ENCODE measurements at regions not wholly inside any gene's neighbourhood (a gene's known extent, or its start where the extent isn't known, plus 50 kb on each side); places are given as distances from the start of the nearest gene placed in this dataset.

DNA sequence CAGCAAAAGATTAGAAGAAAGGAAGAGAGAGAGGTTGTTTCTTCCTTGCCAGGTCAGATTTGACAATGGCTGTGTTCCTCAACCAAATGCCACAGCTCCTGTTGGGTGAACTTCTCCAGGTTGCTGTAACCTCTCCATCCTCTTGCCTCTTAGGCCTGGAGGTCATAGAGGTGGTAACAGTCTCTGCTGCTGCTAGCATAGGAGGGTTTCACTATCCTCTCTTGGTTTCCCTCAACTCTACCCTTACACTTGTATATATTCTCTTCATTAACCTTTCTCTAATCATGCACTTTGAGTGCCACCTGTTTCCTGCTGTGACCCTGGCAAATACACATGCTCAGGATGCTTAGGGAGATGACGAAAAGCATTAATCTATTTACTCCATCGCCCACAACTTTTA, 67.7 kb upstream of the HIF1A start:
- no peak for DNase-seq

DNA sequence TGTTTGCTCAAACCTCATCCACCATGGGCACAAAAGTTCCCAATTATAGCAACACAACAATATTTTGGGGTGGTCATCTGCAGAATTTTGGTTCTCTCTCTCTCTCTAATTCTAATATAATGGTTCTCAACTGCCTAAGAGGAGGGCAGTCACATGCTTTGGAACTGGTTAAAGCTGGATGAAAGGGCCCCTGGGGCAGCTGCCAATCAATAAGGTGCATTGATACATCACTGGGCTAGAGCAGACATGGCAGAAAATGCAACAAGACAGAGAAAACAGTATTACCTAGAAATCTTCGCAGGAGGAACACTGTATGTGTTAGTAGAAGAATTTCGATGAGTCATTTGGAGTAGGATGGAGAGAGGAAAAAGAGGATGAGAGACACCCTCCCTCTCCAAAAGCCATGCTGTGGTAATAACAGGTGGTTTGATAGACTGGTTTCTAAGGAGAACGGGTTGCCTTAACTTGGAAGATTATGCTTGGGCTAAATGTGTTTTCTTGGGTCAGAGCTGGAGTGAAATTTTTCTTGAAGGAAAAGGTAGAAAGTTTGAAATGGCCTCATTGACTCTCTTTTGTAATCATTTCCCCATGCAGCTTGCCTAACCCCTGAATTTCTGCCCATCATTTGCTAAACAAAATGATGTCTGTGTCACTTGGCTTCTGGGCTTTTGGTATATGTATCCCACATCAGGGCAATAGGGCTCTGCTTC, 67.1 kb upstream of the HIF1A start:
- peak; percentile 55 for DNase-seq

DNA sequence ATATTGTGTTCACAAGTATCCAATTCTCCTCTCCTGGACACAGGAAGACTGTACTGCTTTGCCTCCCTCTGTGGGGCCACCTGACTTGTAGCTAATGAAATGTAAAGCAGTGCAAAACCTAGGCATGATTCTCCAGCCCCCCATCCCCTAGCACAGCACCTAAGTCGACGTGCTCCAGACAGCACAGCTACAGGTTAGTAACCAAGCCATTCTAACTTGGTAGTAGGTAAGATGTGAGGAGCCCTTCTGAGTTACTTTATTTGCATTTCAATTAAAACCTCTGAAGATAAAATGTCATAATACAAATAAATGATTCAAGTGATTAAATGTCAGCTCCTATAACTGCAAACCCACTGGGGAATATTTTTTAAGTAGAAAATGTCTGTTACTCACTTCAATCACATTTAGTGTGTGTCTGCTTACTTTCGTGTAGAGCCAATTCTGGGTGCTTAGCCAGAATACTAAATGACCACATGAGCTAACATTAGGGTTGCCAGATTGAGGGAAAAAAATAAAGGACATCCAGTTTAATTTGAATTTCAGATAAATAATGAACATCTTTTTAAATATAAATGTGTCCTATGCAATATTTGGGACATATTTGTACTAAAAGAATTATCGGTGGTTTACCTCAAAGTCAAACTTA, 64.8 kb upstream of the HIF1A start:
- no peak for DNase-seq

DNA sequence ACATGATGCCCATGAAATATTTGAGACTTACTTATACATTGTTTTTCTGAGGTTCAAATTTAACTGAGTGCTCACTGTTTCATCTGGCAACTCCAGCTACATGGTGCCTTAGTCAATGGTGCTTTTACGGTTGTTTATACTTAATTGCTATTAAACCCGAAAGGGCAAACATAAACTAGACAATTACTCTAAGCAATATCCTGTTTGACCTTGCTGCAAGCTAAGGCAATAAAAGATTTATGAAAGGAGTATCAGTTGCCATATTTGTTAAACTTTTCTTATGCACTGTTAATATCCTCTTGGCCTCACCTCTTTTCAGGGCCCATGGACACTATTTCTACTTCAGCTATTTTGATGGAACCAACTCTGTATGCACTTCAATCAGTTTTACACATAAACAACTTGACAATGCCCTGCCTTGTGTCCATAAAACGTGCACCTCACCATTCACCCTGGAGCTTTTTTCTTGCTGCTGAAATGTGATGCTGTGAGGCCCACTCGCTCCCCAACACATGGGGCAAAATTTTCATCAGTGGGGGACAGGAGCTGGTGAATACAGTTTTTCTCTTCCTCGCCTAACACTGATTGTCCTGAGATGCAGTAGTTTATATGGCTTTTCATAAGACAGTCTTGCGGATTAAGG, 64.1 kb upstream of the HIF1A start:
- no peak for DNase-seq

DNA sequence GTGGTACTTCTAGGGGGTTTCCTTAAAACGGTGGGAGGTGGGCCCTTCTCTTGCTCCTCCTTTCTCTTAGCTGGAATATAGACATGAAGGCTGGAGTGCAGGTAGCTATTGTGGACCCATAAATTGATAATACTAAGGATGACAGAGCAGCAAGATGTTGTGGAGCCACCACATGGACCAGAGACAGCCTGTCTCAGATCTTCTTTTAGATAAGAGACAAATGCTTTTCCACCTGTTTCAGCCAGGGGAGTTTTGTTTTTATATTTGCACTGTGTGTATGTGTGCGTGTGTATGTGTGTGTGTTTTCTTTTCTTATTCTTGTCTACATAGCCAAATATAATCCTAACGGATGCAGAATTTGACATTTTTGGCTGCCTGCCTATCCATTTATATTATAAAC, 62.9 kb upstream of the HIF1A start:
- DNase-seq = no peak

DNA sequence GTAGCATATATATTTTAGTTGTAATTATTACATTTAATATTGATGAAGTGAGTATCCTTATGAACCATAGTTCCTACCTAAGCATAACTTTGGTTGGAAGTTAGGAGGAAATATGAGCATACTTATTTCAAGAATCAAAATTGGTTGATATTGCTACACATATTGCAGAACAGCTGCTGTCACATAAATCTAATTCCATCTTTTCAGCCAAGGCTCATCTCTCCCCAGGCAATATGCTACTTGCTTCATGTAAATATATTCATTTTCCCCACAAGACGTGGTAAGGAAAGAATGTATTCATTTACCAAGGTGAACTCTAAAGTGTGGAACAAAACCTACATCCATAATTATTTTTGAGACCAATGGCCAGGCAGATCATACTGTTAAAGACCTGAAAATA, 62.5 kb upstream of the HIF1A start:
- no peak for DNase-seq

DNA sequence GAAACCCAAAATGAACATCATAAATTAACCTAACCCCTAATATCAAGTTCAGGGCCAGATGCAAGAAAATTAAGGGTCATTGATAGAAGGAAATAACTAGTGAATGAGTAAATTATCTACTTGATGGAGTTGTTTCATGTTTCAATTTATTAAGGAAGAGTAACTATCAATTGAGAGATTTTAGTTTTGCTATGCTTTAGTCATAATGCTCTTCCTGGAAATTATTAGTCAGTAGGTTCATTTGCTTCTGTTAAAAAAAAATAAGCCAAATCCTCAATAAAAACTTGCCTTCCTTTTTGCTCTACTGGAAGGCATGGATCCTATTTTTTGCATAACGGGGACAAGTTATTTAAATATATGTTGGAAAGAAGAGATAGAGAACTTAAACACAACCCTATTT, 59.0 kb upstream of the HIF1A start:
- peak; percentile 49 for DNase-seq

DNA sequence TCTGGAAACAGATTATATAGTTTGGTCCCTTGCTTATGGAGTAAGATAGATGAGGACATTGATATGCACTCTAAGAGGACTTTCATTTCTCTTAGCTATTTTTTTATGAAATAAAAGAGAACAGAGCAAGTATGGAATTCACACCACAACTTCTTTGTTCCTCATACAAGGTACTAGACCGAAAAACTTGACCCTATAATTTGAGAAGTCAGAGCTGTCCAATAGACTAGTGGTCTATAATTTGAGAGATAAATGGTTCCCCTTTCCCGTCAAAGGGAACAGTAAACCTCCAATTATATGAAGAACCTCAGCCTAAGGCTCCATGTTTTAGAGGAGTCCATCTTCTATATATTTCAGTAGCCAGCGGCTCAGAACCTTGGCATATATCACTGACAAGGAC, 58.5 kb upstream of the HIF1A start:
- peak; percentile 69 for DNase-seq

DNA sequence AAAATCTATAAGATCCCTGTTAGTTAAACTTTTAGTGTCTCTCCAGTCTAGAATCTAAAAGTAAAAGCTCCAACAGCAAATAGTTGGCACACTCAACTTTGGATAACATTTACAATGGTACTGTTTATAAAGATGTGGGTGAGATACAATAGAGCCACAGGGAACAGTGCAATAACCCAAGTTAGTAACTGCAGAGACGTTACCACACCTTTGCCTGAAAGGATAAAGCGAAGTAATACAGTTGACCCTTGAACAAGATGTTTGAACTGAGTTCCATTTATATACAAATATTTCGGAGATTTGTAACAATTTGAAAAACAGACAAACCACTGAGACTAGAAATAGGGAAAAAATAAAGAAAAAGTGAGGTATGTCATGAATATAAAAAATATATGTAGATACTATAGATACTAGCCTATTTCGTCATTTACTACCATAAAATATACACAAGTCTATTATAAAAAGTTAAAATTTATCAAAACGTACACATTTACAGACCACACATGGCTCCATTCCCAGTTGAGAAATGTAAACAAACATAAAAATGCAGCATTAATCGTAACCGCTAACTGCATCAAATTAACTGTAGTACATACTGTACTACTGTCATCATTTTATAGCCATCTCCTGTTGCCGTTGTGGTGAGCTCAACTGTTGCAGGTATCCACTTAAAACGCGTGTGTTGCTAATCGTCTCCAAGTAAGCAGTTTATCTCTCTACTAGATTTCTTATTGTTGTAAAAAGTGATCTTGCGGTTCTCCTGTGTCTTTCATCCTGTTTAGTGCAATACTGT, 56.5 kb upstream of the HIF1A start:
- no peak for DNase-seq

DNA sequence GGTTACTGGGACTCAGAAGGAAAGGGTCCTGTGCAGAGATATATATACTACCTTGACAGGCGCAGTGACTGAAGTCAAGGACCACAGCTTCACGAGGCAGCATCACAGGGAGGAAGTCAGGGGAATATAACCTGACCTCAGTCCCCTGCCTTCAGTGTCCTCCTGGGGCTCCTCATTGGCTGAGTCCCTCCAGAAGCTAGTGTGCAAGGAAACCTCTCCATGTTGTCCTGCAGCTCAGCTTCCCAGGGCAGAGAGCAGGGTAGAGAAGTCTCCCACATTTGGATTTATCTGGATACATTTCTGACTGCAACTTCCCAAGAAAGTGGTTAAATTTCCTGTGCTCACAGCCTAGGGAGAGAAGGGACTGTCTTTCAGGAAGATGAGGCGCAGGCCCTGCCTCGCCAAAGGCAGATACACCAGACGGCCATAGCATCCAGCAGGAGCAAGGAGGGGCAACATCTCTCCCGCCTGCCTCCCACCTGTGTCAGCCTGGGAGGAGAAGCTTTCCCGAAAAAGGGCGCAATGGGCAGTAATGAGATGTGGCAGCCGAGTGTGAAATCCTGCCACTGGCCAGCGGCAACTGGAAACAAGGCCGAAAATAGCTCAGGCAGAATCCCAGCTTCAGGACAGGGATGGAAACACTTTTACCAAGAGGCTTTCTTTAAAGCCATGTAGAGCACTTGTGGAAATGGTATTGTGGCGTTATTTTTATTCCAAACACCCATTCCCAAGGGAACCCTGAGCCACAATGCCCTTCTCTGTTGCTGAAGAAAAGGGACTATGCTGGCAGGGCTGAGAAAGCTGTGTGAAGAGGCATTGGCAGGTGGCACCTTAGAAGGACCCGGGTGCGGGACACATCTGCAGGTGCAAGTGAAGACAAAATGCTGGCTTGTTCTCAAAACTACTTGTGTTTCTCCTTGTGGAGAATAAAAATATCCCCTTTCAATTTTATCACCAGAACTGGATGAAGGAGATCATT, 54.9 kb upstream of the HIF1A start:
- no peak for DNase-seq

DNA sequence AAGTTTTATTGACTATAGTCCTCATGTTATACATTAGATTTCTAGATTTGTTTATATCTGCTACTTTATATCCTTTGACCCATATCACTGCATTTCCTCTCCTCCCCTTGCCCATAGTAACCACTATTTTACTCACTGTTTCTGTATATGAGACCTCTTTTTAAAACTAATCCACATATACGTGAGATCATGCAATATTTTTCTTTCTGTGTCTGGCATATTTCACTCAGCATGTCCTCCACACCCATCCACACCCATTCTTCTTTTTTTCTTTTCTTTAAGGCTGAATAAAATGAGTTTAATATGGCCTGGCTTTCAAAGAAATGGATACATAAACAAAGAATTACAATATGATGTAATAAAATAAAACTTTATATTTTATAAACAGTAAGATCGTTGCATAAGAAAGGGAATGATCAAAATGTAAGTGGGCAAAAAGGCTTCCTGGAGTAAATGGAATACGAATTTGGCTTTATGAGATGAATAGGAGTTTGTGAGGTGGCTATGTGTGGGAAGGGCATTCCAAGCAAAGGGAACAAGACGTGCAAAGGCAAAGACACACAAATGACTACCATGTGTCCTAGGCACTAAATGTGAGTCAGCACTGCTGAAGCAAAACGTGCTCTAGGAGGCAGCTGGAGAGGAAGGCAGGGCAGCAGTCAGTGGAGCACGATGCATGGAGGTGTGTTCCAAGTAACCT, 53.2 kb upstream of the HIF1A start:
- no peak for DNase-seq

DNA sequence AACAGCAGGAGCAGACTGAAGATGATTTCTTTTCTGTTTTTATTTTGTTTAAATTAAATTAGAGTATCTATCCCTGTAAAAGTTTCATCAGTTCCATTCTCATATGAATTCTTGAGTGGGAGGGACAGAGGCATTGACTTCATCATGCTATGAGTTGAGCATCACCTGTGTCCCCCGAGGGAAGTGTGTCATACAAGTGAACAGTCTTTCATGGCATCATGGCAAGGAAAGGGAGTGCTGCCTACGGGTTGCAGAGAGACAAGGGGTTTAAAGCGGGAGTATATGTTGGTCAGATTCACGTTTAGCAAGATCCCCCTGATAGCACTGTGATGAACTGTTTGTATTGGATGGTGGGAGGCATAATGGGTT, 52.7 kb upstream of the HIF1A start:
- DNase-seq = no peak

DNA sequence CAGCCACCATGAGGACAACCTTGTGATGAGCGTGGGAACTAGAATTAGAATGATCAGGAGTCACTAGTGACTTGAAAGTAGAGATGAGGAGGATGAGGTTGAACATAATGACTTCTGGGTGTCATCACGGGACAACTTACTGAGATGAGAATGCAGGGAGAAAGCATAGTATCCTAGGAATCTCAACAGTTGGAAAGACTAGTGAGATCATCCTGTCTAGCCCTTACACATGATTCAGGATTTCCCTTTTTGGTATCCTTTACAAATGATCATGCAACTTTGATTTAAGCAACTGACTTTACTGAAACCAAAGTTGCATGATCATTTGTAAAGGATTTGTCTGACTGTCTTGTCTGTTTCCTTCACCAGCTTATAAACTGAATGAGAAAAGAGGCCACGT, 51.8 kb upstream of the HIF1A start:
- DNase-seq = peak; percentile 83

DNA sequence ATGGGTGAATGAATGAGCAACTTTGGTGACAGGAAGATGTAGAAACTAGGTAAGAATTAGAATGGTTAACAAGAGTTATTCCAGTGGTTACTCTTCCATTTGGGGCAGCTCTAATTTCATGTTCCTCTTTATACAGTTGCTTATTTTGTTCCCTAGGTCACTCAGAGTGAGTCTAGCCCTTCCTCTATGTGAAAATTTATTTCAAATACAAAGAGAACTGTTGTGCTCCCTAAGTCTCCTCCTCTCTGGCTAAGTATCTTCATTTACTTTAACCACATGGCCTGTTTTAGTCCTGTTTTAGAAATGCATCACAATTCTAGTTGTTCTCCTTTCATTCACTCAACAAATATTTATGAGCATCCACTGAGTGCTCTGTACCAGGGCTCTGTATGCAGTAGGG, 51.1 kb upstream of the HIF1A start:
- peak; percentile 41 for DNase-seq

DNA sequence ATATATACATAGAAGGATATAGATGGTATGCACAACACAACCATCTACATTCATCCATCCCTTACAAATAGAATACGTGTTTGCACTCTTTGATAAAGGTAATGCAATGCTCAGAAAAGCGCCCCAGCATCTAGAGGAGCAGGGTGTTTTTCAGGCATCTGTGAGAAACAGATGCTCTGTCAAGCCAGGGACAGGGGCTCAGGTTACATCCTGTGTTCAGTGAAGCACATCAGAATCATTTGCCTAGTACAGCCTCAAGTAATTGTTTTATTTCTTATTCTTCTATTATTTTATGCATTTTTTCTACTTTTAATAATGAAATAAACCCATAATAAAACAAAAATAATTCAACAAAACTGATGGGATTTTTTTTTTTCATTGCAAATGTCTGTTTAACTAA, 50.5 kb upstream of the HIF1A start:
- no peak for DNase-seq

DNA sequence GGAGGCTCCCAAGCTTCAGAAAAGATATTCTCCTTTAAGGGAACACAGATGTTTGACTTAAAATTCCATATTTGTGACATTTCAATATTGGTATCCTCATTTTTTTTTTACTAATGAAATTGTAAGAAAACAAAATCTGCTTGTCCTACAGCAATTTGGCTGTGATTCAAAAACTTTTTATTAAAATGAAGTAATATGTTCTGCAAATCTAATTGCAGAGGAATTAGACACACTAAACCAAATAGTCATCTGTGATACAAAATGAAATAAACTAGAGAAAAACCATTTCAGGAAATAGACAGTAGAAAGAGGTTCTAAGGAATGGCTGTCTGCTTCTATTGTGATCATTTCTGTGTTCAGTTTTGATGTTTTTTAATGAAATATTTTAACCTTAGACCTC, 50.1 kb upstream of the HIF1A start:
- no peak for DNase-seq

All from inflammatory macrophage treated with lipopolysaccharide for 4 hours (primary cell).